Kidney tubule cell (primary cell): ENCODE measurements at regions not wholly inside any gene's neighbourhood (a gene's known extent, or its start where the extent isn't known, plus 50 kb on each side); places are given as distances from the start of the nearest gene placed in this dataset.
A peak's percentile ranks its signal among the peaks of the same experiment; 100 is the strongest.

Experiments used
- DNase-seq: peaks from one replicate; pipeline ENCODE4 v3.0.0-alpha.2; 2018; ENCODE audit warnings: low spot score

DNA sequence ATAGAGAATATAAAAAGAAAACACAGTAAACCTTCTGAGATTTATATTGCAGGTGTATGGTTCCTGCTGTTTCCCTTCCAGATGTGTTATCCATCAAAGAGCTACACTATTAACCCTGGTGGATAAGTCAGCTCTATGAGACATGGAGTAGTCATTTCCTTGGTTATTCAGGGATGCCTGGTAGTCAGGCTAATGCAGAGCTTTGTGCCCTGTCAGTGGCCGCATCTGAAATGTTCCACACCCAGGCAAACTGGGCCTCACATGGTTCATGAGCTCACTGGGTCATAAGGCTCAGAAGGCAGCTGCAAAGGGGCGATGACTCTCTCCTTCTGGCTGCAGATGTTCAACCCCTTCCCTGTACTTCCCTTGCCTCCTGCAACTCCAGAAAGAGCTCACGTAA lies 473.6 kb downstream of the EPHA7 start:
- DNase-seq = peak; percentile 68

DNA sequence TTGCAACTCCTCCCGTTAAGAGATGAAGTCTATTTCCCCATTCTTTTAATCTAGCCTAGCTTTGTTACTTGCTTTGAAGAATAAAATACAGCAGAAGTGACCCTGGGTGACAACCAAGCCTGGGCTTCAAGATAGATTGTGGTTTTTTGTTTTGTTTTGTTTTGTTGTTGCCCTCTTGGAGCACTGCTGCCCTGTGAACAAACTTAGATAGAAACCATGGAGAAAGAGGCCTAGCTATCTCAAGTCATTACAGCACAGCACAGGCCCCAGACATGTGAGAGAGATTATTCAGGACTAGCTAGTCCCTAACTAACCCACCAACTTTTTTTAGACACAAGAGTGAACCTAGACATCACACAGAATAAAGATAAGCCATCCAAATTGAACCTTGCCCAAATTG lies 475.2 kb downstream of the EPHA7 start:
- no peak for DNase-seq

GRCh38 chr6:92942549-92942948 lies 476.8 kb downstream of the EPHA7 start:
- DNase-seq = no peak

GRCh38 chr6:92934625-92935024 lies 484.7 kb downstream of the EPHA7 start:
- DNase-seq = no peak

- DNase-seq = no peak
These were observed 489.2 kb downstream of the EPHA7 start for GRCh38 chr6:92930171-92930570.

GRCh38 chr6:92922216-92922806 lies 497.0 kb downstream of the EPHA7 start:
- DNase-seq = no peak

- DNase-seq = no peak
These were observed 503.9 kb downstream of the EPHA7 start for GRCh38 chr6:92915466-92915865.

- no peak for DNase-seq
These were observed 508.1 kb downstream of the EPHA7 start for GRCh38 chr6:92911301-92911700.

DNA sequence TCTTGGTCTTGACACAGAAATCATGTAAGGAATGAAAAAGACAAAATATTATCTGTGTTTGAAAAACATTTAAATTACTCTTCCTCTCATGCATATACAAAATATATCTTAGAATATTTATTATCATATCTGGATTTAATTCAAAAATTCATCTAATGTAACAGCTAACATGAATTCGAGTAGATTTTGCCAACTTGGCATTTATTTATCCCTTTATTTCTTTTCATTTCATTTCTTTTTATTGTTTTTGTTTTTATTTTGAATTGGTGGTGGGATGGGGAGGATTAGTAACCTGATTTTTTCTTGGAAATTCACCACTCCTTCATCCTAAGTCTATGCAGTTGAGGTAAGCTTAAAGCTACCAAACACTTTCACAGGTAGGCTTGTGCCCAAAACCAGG lies 508.7 kb downstream of the EPHA7 start:
- DNase-seq = no peak

- DNase-seq = no peak
These were observed 513.0 kb downstream of the EPHA7 start for GRCh38 chr6:92906385-92906784.

DNA sequence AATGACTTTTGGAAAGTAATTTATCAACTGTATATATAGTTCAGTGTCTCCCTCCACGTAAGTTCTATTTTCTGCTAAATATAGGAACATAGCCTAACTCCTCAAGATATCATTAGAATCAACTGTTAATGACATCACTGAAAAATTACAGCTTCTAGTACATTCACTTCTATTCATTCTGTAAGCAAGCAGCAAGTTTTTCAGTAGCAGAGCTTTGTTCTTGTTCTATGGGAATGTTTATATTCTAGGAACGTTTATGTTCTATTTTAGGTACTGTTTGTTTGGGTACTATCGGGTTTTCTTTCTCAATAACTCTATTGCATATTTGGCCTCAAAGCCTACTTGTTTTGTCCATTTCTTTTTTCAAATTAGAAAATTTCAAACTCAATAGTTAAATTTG lies 525.6 kb downstream of the EPHA7 start:
- no peak for DNase-seq

- DNase-seq = no peak
These were observed 526.7 kb downstream of the EPHA7 start for GRCh38 chr6:92892626-92893170.

DNA sequence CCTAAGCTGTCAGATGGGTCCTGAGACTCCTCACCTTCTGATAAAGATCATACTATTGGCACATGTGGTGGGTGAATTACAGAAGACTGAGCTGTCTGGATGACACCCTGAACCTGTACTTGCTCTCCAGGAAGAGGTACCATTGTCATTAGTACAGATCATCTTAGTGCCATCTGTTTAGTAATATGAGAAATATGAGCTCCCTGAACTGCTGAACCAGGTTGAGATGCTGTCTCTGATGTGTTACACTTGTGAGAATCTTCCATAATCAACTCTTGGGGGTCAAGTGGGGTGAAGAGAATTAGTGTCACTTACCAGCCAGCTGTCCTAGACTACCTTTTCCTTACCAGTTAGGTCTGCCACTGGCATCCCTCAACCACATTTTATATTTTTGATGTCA lies 531.0 kb downstream of the EPHA7 start:
- no peak for DNase-seq

- DNase-seq = no peak
These were observed 531.5 kb downstream of the EPHA7 start for GRCh38 chr6:92887871-92888270.

DNA sequence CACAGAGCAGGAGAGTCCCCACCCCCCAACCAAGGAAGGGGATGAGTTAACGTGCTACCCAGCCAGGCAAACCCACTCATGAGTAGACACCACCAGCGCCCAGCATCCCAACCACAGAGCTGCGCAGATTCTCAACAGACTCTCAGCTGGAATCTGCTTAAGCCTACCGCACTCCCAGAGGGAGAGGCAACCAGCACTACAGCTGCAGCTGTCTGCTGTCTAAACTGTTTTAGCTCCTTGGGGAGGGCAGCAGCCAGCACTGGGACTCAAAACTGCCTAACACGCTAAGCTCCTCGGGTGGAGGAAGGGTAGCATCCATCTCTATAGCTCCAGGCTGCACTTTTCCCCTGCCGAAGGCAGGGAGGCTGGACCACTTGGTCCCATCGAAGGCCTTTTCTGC lies 539.8 kb downstream of the EPHA7 start:
- no peak for DNase-seq

DNA sequence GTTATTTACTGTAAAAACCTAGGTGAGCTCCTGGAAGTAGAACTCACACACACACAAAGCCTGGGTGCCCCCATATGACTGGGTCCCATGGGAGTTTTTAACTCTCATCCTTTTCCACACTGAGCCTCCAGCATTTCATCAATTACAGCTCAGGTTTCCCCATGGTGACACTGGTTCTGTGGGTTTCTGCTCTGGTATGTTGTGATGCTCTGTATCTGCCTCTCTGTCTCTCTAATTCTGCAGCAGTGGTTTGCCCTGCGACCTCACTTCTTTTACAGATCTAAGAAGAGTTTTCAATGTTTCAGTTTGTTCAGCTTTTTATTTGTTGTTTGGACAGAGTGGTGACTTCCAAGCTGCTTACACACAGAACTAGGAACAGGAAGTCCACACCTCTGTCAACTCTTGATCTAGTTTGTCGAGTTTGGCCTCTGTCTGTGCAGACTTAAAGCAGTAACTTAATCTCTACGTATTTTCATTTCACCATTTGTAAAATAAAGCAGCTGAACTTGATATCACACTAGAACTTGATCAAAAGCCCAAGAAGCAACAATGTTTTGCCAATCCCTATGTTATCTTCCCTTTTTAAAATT lies 554.3 kb downstream of the EPHA7 start:
- no peak for DNase-seq

DNA sequence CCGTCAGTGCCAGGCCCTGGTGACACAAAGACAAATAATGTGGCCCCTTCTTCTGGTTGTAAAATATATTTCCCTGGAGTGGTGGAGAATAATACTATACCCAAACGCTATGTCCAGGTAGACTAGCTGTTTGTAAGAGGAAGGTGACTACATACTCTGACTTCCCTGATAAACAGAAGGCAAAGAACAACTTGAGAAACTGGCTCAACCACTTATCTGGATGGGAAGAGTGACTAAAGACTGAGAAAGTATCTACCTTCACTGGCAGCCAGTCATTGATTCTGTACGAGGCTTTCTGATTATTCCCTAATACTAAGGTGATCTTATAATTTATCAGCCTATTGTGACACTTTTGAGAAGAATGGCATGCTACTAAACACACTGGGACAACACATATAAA lies 569.7 kb downstream of the EPHA7 start:
- no peak for DNase-seq

DNA sequence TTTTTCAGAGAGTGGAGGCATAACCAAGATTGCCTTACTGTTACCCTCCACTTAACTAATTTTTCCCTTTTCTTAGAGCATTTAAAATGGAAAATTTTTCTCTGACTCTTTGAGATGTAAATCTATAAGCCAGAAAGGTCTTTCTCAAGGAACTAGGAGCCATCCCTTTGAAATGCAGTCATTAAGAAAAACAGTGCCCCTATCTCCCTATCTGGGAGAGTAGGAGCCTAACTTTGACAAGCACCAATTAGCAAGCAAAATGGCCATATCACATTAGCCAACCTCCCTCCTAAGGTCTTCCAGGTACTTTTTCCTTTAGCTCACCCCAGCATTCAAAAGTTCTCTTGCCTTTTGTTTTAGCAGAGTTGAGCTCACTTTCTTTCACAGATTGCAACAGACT lies 570.5 kb downstream of the EPHA7 start:
- DNase-seq = no peak

- no peak for DNase-seq
These were observed 570.9 kb downstream of the EPHA7 start for GRCh38 chr6:92848459-92848858.

DNA sequence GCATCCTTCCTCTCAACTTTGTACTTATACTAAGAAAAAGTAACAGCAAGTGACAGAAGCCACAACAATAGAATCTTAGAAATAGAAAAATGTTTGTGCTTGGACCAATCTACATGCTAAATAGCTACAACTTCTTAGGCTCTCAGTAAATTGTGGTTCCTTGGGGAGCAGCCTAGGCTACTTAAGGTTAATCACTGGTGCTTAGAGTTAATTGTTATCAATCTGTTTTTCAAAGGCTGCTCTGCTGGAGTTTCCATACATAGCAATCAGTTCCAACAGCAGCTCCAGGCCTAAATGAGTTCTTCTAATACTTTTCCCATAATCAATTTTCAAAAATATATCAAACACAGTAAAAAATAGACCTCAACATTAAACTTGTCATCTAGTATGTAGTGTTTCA lies 571.4 kb downstream of the EPHA7 start:
- no peak for DNase-seq

DNA sequence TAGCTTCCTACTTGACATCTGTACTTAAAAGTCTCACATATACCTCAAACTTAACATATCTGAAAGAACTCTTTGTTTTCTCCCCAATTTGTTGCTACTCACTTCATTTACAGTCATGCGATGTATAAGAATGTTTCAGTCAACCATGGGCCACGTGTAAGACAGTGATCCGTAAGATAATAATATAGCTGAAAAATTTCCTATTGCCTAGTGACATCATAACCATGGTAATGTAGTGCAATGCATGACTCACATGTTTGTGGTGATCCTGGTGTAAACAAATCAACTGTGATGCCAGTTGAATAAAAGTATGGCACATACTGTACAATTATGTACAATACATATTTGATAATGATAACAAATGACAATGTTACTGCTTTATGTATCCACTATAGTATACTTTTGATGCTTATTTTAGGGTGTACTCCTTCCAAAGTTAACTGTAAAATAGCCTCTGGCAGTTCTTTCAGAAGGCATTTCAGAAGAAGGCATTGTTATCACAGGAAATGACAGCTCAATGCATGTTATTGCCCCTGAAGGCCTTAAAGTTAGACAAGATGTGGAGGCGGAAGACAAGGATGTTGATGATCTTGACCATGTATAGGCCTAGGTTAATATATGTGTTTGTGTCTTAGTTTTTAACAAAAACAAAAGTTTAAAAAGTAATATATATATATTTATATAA lies 579.0 kb downstream of the EPHA7 start:
- DNase-seq = no peak

- DNase-seq = no peak
These were observed 590.6 kb downstream of the EPHA7 start for GRCh38 chr6:92828788-92829187.

- DNase-seq = no peak
These were observed 592.3 kb downstream of the EPHA7 start for GRCh38 chr6:92827104-92827503.

GRCh38 chr6:92826633-92827032 lies 592.7 kb downstream of the EPHA7 start:
- DNase-seq = no peak
